BLaER1 treated with 17β-estradiol and CSF1 and Interleukin-3, amounts not matched to agents 10 nM and 100 nM (cell line): ENCODE measurements at regions not wholly inside any gene's neighbourhood (a gene's known extent, or its start where the extent isn't known, plus 50 kb on each side); places are given as distances from the start of the nearest gene placed in this dataset.

Experiments
- H3K27ac ChIP-seq, 11 experiments: shearing (Covaris generic); formaldehyde crosslinking; 2 replicates each; pipeline ENCODE4 v1.8.1; 2022
- H3K27me3 ChIP-seq, 11 experiments: shearing (Covaris generic); formaldehyde crosslinking; 2 replicates each; pipeline ENCODE4 v1.8.1; 2022
- H3K36me3 ChIP-seq, 11 experiments: shearing (Covaris generic); formaldehyde crosslinking; 2 replicates each; pipeline ENCODE4 v1.8.1; 2022
- H3K4me1 ChIP-seq, 10 experiments: shearing (Covaris generic); formaldehyde crosslinking; 2 replicates each; pipeline ENCODE4 v1.8.1; 2022
- H3K4me2 ChIP-seq, 11 experiments: shearing (Covaris generic); formaldehyde crosslinking; 2 replicates each; pipeline ENCODE4 v1.8.1; 2022
- H3K4me3 ChIP-seq, 10 experiments: shearing (Covaris generic); formaldehyde crosslinking; 2 replicates each; pipeline ENCODE4 v1.8.1; 2022
- H3K9ac ChIP-seq, 11 experiments: shearing (Covaris generic); formaldehyde crosslinking; 2 replicates each; pipeline ENCODE4 v1.8.1; 2022
- H3K9me3 ChIP-seq, 11 experiments: shearing (Covaris generic); formaldehyde crosslinking; replicated peaks in 1 of 11; 2 replicates each; pipeline ENCODE4 v1.8.1; 2022
- H4K20me1 ChIP-seq, 11 experiments: shearing (Covaris generic); formaldehyde crosslinking; 2 replicates each; pipeline ENCODE4 v1.8.1; 2022
- Cebpa-rat ChIP-seq, 11 experiments: shearing (Covaris generic); IDR thresholded peaks; 2 replicates each; pipeline ENCODE4 v1.8.1; 2022

GRCh38 chr6:144335311-144335861, 50.3 kb downstream of the UTRN start:
- Histone ChIP-seq H3K9me3 (no peaks in the 10 kb centered on the region), H3K36me3 (no peaks in the 10 kb centered on the region), H4K20me1 (no peaks in the 10 kb centered on the region), H3K27ac (peak overlapping the region in 8 of 11 experiments; percentile 7 to 87 (median 68); a peak in 12 of 22 replicates), H3K9ac (peak overlapping the region in 3 of 11 experiments; percentile 29 to 75 (median 69); a peak in 5 of 22 replicates), H3K27me3 (no peaks in the 10 kb centered on the region), H3K4me3 (no peak overlapping the region), H3K4me1 (peaks cover 47 to 72% (median 63%) of the 10 kb centered on the region in 10 experiments), H3K4me2 (peak overlapping the region; percentile 80 to 97 (median 89))
- TF ChIP-seq Cebpa-rat (IDR thresholded peaks at IDR 0.05), result no peak

- Histone ChIP-seq H3K9me3 (no peaks in the 10 kb centered on the region), H3K4me1 (peaks cover 52 to 77% (median 66%) of the 10 kb centered on the region in 10 experiments), H3K4me2 (peak overlapping the region; percentile 80 to 97 (median 89)), H4K20me1 (no peaks in the 10 kb centered on the region), H3K27me3 (no peaks in the 10 kb centered on the region), H3K36me3 (no peaks in the 10 kb centered on the region), H3K9ac (peak overlapping the region in 2 of 11 experiments; percentile 69 to 75; a peak in 1 of 22 replicates), H3K27ac (peak overlapping the region in 5 of 11 experiments; percentile 7 to 87 (median 79); a peak in 8 of 22 replicates), H3K4me3 (no peak overlapping the region)
- TF ChIP-seq Cebpa-rat (IDR thresholded peaks at IDR 0.05), result no peak
These were observed 50.8 kb downstream of the UTRN start for GRCh38 chr6:144335914-144336313.

- Histone ChIP-seq H3K9ac (no peak overlapping the region), H3K27ac (peak overlapping the region in 4 of 11 experiments; percentile 8 to 87 (median 52); a peak in 5 of 22 replicates), H3K4me2 (peak overlapping the region in 8 of 11 experiments; percentile 41 to 89 (median 84); a peak in 14 of 22 replicates), H3K4me3 (no peak overlapping the region), H3K36me3 (no peaks in the 10 kb centered on the region), H3K9me3 (no peaks in the 10 kb centered on the region), H4K20me1 (no peaks in the 10 kb centered on the region), H3K27me3 (no peaks in the 10 kb centered on the region), H3K4me1 (peaks cover 62 to 87% (median 75%) of the 10 kb centered on the region in 10 experiments)
- TF ChIP-seq Cebpa-rat (IDR thresholded peaks at IDR 0.05), result no peak
These were observed 51.8 kb downstream of the UTRN start for GRCh38 chr6:144336900-144337299.

- peak overlapping the region in 9 of 11 experiments; percentile 10 to 58 (median 36); a peak in 12 of 22 replicates for H3K27ac ChIP-seq
- no peaks in the 10 kb centered on the region for H3K27me3 ChIP-seq
- no peaks in the 10 kb centered on the region for H3K36me3 ChIP-seq
- no peak overlapping the region for H3K9ac ChIP-seq
- peaks cover 73 to 98% (median 88%) of the 10 kb centered on the region in 10 experiments for H3K4me1 ChIP-seq
- no peaks in the 10 kb centered on the region for H4K20me1 ChIP-seq
- no peak for TF ChIP-seq Cebpa-rat (IDR thresholded peaks at IDR 0.05)
- H3K4me3 ChIP-seq, result no peak overlapping the region
- no peaks in the 10 kb centered on the region for H3K9me3 ChIP-seq
- H3K4me2 ChIP-seq, result peak overlapping the region; percentile 28 to 97 (median 60)
These were observed 53.3 kb downstream of the UTRN start for GRCh38 chr6:144338474-144338873.

GRCh38 chr6:144338951-144339700, 54.0 kb downstream of the UTRN start:
- 0 out of 22 replicates have a peak, but pooled peaks of 1 of the 11 experiments have one; percentile 49 for TF ChIP-seq Cebpa-rat (IDR thresholded peaks at IDR 0.05)

GRCh38 chr6:144339859-144340452, 54.8 kb downstream of the UTRN start:
- Histone ChIP-seq H3K4me2 (peak overlapping the region; percentile 28 to 97 (median 61); a peak in 21 of 22 replicates), H3K27me3 (no peaks in the 10 kb centered on the region), H3K9ac (no peak overlapping the region), H3K4me1 (peaks cover 63 to 86% (median 79%) of the 10 kb centered on the region in 10 experiments), H4K20me1 (no peaks in the 10 kb centered on the region), H3K4me3 (no peak overlapping the region), H3K9me3 (no peaks in the 10 kb centered on the region), H3K27ac (peak overlapping the region in 7 of 11 experiments; percentile 17 to 58 (median 44); a peak in 11 of 22 replicates), H3K36me3 (no peaks in the 10 kb centered on the region)
- no peak for TF ChIP-seq Cebpa-rat (IDR thresholded peaks at IDR 0.05)

More at GRCh38 chr6:144338951-144339700, 54.0 kb downstream of the UTRN start:
- Histone ChIP-seq H3K4me3 (no peak overlapping the region), H3K4me1 (peaks cover 69 to 94% (median 85%) of the 10 kb centered on the region in 10 experiments), H3K36me3 (no peaks in the 10 kb centered on the region), H3K9me3 (no peaks in the 10 kb centered on the region), H3K27ac (peak overlapping the region in 10 of 11 experiments; percentile 10 to 58 (median 33); a peak in 13 of 22 replicates), H3K4me2 (peak overlapping the region; percentile 28 to 97 (median 61); a peak in 21 of 22 replicates), H4K20me1 (no peaks in the 10 kb centered on the region), H3K27me3 (no peaks in the 10 kb centered on the region), H3K9ac (no peak overlapping the region)

- Histone ChIP-seq H3K36me3 (peaks cover 0 to 3% (median 0%) of the 10 kb centered on the region in 11 experiments; a peak in 1 of 22 replicates), H3K4me2 (peak overlapping the region in 9 of 11 experiments; percentile 47 to 97 (median 86); a peak in 15 of 22 replicates), H3K9ac (no peak overlapping the region), H3K4me1 (peaks cover 63 to 86% (median 79%) of the 10 kb centered on the region in 10 experiments), H4K20me1 (no peaks in the 10 kb centered on the region), H3K9me3 (no peaks in the 10 kb centered on the region), H3K27me3 (no peaks in the 10 kb centered on the region), H3K27ac (peak overlapping the region in 4 of 11 experiments; percentile 30 to 90 (median 52); a peak in 4 of 22 replicates), H3K4me3 (no peak overlapping the region)
- TF ChIP-seq Cebpa-rat (IDR thresholded peaks at IDR 0.05), result peak in 2 of 11 experiments; percentile 15 to 31; a peak in 1 of 22 replicates
These were observed 55.6 kb downstream of the UTRN start for GRCh38 chr6:144340541-144341371.
